Posterior vena cava (tissue), 2 donors: ENCODE measurements at regions not wholly inside any gene's neighbourhood (a gene's known extent, or its start where the extent isn't known, plus 50 kb on each side); places are given as distances from the start of the nearest gene placed in this dataset.
A peak's percentile ranks its signal among the peaks of the same experiment; 100 is the strongest.

ENCODE experiments used
- DNase-seq: peaks from one replicate; pipeline ENCODE4 v3.0.0-alpha.2; 2020; ENCODE audit warnings: low spot score
- intact Hi-C, 2 donors: fragments of 100-400 bp; cut with DNase I; formaldehyde crosslinking; loops; one replicate each; pipeline versions ENCODE4 v1.14.1 to v1.14.2; 2022 to 2023
- donor health status: DM: yes; HTN: yes; CAD: no.
- donor health status: DM: yes; HTN: yes; CAD: no.

DNA sequence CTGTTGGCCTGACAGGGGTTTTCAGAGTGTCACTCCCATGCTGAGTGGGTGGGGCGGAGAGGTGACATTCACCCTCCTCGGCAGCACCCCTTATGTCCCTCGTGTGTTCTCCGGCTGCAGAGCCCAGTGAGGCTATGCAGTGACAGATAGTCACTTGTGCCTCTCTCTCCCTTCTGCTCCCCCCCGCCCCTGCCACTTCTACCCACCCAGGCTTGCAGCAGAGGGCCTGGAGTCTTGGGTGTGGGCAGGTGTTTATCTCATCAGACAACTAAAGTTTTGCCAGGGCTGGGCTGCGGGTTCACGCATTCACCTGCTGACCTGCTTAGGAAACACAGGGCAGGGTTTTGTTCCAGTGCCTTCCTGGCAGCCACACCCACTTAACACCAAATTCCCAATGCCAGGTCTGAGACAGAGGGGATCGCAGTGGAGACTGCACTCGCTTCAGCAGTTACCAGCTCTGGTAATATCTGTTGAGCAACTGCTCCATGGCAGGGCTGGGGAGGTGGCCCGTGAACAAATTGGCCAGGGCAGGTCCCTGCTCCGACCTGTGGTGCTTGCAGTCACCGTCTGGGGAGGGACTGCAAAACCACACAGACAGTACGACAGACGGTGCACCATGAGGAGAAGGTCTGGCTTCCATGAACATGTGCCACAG lies 50.5 kb upstream of the ADA2 start:
- intact Hi-C loops: loop anchor here in 1 of 2 donors (10.0 kb wide), 1 partner anchor 165 kb away; no protein-coding TSS in a partner anchor
- DNase-seq: peak; percentile 58

- intact Hi-C loops: loop anchor here in 1 of 2 donors (10.0 kb wide), 1 partner anchor 166 kb away; no protein-coding TSS in a partner anchor
- DNase-seq: no peak
Measured at GRCh38 chr22:17269224-17269606, 50.0 kb upstream of the ADA2 start.
